ENCODE measurements at regions not wholly inside any gene's neighbourhood (a gene's known extent, or its start where the extent isn't known, plus 50 kb on each side); places are given as distances from the start of the nearest gene placed in this dataset.

- TF ChIP-seq, protein P1, sequence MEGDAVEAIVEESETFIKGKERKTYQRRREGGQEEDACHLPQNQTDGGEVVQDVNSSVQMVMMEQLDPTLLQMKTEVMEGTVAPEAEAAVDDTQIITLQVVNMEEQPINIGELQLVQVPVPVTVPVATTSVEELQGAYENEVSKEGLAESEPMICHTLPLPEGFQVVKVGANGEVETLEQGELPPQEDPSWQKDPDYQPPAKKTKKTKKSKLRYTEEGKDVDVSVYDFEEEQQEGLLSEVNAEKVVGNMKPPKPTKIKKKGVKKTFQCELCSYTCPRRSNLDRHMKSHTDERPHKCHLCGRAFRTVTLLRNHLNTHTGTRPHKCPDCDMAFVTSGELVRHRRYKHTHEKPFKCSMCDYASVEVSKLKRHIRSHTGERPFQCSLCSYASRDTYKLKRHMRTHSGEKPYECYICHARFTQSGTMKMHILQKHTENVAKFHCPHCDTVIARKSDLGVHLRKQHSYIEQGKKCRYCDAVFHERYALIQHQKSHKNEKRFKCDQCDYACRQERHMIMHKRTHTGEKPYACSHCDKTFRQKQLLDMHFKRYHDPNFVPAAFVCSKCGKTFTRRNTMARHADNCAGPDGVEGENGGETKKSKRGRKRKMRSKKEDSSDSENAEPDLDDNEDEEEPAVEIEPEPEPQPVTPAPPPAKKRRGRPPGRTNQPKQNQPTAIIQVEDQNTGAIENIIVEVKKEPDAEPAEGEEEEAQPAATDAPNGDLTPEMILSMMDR (IDR thresholded peaks at IDR 0.05; ENCODE audit: extremely low read depth, missing control alignments): no peak
- no peak for DNase-seq (ENCODE audit: low spot score)
These were observed 138.8 kb downstream of the ADCYAP1R1 start for GRCh38 chr7:31190906-31191305.

GRCh38 chr7:31186202-31186601, 134.1 kb downstream of the ADCYAP1R1 start:
- no peak for DNase-seq (ENCODE audit: low spot score)
- TF ChIP-seq, protein P1 (IDR thresholded peaks at IDR 0.05; ENCODE audit: extremely low read depth, missing control alignments): no peak

GRCh38 chr7:31175672-31176071, 123.6 kb downstream of the ADCYAP1R1 start:
- no peak for DNase-seq (ENCODE audit: low spot score)
- TF ChIP-seq, protein P1 (IDR thresholded peaks at IDR 0.05; ENCODE audit: extremely low read depth, missing control alignments): no peak

DNA sequence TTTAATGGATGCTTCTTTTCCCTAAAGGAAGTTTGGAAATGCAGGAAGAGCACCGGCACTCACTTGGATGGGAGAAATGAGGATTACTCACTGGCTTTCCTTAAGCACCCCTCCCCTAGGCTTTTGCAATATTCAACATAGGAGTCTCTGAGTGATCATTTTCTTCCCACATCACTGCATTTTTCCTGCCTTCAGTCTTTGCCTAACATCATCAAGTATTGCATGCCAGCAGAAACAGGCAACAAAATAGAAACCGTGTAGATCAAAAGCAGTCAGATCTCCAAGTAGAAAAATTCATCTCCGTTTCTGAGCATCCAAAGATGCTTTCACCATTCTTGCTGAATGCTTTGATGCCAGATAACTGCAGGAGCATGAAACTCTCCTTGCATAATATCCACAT, 119.9 kb downstream of the ADCYAP1R1 start:
- TF ChIP-seq, protein P1 (IDR thresholded peaks at IDR 0.05; ENCODE audit: extremely low read depth, missing control alignments): no peak
- no peak for DNase-seq (ENCODE audit: low spot score)

GRCh38 chr7:31171216-31171785, 119.2 kb downstream of the ADCYAP1R1 start:
- TF ChIP-seq, protein P1 (IDR thresholded peaks at IDR 0.05; ENCODE audit: extremely low read depth, missing control alignments): no peak
- no peak for DNase-seq (ENCODE audit: low spot score)
